ENCODE measurements at regions not wholly inside any gene's neighbourhood (a gene's known extent, or its start where the extent isn't known, plus 50 kb on each side); places are given as distances from the start of the nearest gene placed in this dataset.

DNA sequence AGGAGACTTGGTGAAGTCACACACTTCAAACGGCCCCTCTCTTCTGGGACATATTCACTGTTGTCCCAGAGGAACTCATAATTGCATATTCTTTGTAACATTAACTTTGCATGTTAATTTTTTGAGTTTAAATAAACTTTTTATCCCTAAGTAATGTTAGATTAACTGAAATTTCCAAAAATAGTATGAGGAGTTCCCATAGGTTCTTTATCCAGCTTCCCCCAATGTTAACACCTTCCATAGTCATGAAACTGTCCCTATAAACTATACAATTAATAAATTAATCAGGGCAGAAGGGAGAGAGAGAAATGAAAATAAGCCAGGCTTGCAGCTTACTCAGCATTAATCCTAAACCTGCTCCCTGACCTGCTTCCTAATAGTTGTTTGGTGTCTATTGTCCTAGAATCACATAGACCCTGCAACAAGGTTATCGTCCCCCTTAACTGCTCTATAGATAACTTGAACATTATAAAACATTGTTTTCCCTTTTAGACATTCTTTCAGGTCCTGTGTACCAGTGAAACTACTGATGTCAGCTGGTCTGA is 589.8 kb upstream of the CDH5 start:
- TF ChIP-seq, protein P1, sequence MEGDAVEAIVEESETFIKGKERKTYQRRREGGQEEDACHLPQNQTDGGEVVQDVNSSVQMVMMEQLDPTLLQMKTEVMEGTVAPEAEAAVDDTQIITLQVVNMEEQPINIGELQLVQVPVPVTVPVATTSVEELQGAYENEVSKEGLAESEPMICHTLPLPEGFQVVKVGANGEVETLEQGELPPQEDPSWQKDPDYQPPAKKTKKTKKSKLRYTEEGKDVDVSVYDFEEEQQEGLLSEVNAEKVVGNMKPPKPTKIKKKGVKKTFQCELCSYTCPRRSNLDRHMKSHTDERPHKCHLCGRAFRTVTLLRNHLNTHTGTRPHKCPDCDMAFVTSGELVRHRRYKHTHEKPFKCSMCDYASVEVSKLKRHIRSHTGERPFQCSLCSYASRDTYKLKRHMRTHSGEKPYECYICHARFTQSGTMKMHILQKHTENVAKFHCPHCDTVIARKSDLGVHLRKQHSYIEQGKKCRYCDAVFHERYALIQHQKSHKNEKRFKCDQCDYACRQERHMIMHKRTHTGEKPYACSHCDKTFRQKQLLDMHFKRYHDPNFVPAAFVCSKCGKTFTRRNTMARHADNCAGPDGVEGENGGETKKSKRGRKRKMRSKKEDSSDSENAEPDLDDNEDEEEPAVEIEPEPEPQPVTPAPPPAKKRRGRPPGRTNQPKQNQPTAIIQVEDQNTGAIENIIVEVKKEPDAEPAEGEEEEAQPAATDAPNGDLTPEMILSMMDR (conservative IDR thresholded peaks at IDR 0.05; ENCODE audit: low read depth, low read length): no peak
- TF ChIP-seq EZH2 (IDR thresholded peaks at IDR 0.05; ENCODE audit: low read length, unreplicated experiment) (no peak), EZH2phosphoT487 (IDR thresholded peaks at IDR 0.05; ENCODE audit: borderline replicate concordance, low read length) (no peak)
